H1 (cell line): ENCODE measurements at regions not wholly inside any gene's neighbourhood (a gene's known extent, or its start where the extent isn't known, plus 50 kb on each side); places are given as distances from the start of the nearest gene placed in this dataset.

Experiments used
- CTCF ChIA-PET: fragments of 300-600 bp; sonication (Branson Sonifier 250); formaldehyde crosslinking; loops from one replicate; lab custom pipeline; 2021; ENCODE audit not compliant: partially characterized antibody; lab: Charles Lee
- POLR2A ChIA-PET: fragments of 300-600 bp; sonication (Branson Sonifier 250); formaldehyde crosslinking; loops from one replicate; lab custom pipeline; 2021; ENCODE audit warnings: inconsistent platforms; ENCODE audit not compliant: partially characterized antibody; lab: Charles Lee
- DNase-seq, 2 experiments: peaks; one replicate each; pipeline versions ENCODE4 v3.0.0 to v3.0.0-alpha.2; 2010 to 2022; ENCODE audit warnings: low spot score in 2 of 2, low read depth in 1 of 2, mixed read lengths in 1 of 2
- FAIRE-seq: peaks from 2 replicates; lab custom pipeline; 2011; peaks lifted over from hg19 to GRCh38; lab: Jason Lieb, UNC
- H2AFZ ChIP-seq: 2 replicates; pipeline ENCODE4 v1.8.1; 2012; ENCODE audit warnings: low read length, inconsistent platforms
- H2AK5ac ChIP-seq: 2 replicates; pipeline ENCODE4 v1.6.1; 2013; ENCODE audit warnings: low read depth, low read length
- H2BK120ac ChIP-seq: replicated peaks from 2 replicates; pipeline ENCODE3; 2013; ENCODE audit warnings: low read depth, low read length, inconsistent platforms
- H2BK12ac ChIP-seq: 2 replicates; pipeline ENCODE4 v1.6.1; 2013; ENCODE audit warnings: low read depth, low read length
- H2BK15ac ChIP-seq: 2 replicates; pipeline ENCODE4 v1.6.1; 2013; ENCODE audit warnings: low read length
- H2BK20ac ChIP-seq: 2 replicates; pipeline ENCODE4 v1.6.1; 2013; ENCODE audit warnings: low read length
- H2BK5ac ChIP-seq: 2 replicates; pipeline ENCODE4 v1.6.1; 2013; ENCODE audit warnings: low read depth, low read length
- H3K14ac ChIP-seq: 2 replicates; pipeline ENCODE4 v1.6.1; 2013; ENCODE audit warnings: inconsistent platforms; ENCODE audit not compliant: insufficient read length
- H3K18ac ChIP-seq: 2 replicates; pipeline ENCODE4 v1.6.1; 2013; ENCODE audit warnings: low read length; ENCODE audit errors: extremely low read depth
- H3K23ac ChIP-seq: 2 replicates; pipeline ENCODE4 v1.6.1; 2013; ENCODE audit warnings: inconsistent platforms; ENCODE audit not compliant: insufficient read length
- H3K23me2 ChIP-seq: 2 replicates; pipeline ENCODE4 v1.6.1; 2013; ENCODE audit warnings: low read depth, low read length
- H3K27ac ChIP-seq: 2 replicates; pipeline ENCODE4 v1.6.1; 2011; ENCODE audit warnings: low read depth, low read length, inconsistent platforms
- H3K27me3 ChIP-seq, 4 experiments: replicated peaks in 1 of 4; 1 replicate in 1 of 4; 2 replicates in 3 of 4; pipeline versions ENCODE4 v1.6.1 to v1.8.1; 2011 to 2013; ENCODE audit warnings: low read length in 3 of 4, mild to moderate bottlenecking in 3 of 4, inconsistent platforms in 2 of 4, mixed read lengths in 2 of 4, moderate library complexity in 1 of 4; ENCODE audit not compliant: control insufficient read depth in 3 of 4, insufficient read depth in 3 of 4; ENCODE audit errors: extremely low read depth in 1 of 4
- H3K36me3 ChIP-seq, 4 experiments: 2 replicates each; pipeline versions ENCODE4 v1.6.1 to v1.8.1; 2011 to 2013; ENCODE audit warnings: mild to moderate bottlenecking in 4 of 4, low read length in 3 of 4, moderate library complexity in 2 of 4, control low read depth in 1 of 4, inconsistent platforms in 1 of 4; ENCODE audit not compliant: insufficient read depth in 4 of 4, control insufficient read depth in 2 of 4
- H3K4ac ChIP-seq: replicated peaks from 2 replicates; pipeline ENCODE3; 2013; ENCODE audit warnings: low read length, low read depth, mixed read lengths, inconsistent platforms; ENCODE audit not compliant: insufficient read length
- H3K4me1 ChIP-seq, 4 experiments: replicated peaks in 1 of 4; 1 replicate in 1 of 4; 2 replicates in 3 of 4; pipeline versions ENCODE4 v1.6.1 to v1.8.1; 2011 to 2013; ENCODE audit warnings: low read length in 3 of 4, inconsistent platforms in 2 of 4, mixed read lengths in 1 of 4; ENCODE audit not compliant: insufficient read depth in 4 of 4, control insufficient read depth in 3 of 4
- H3K4me2 ChIP-seq, 2 experiments: 2 replicates each; pipeline versions ENCODE4 v1.6.1 to v1.8.1; 2011 to 2013; ENCODE audit warnings: low read depth in 2 of 2, low read length in 2 of 2, control low read depth in 1 of 2, inconsistent platforms in 1 of 2, mild to moderate bottlenecking in 1 of 2; ENCODE audit not compliant: insufficient read depth in 1 of 2
- H3K4me3 ChIP-seq, 4 experiments: fragments of 200-600, 300-600 bp in 1 of 4; sonication (generic), shearing (Covaris generic), sonication (Bioruptor Twin) in 1 of 4; 2 replicates each; pipeline versions ENCODE4 v1.5.1 to v1.8.1; 2011 to 2016; ENCODE audit warnings: low read length in 4 of 4, low read depth in 3 of 4, control low read depth in 2 of 4, inconsistent platforms in 2 of 4, mild to moderate bottlenecking in 2 of 4, mixed read lengths in 1 of 4, moderate library complexity in 1 of 4; ENCODE audit not compliant: insufficient read depth in 2 of 4; ENCODE audit errors: extremely low read depth in 1 of 4
- H3K56ac ChIP-seq: replicated peaks from 2 replicates; pipeline ENCODE3; 2013; ENCODE audit warnings: low read depth, mild to moderate bottlenecking, mixed read lengths, low read length, inconsistent platforms; ENCODE audit not compliant: insufficient read length
- H3K79me1 ChIP-seq: 2 replicates; pipeline ENCODE4 v1.6.1; 2013; ENCODE audit warnings: low read depth, low read length, control low read depth
- H3K79me2 ChIP-seq, 2 experiments: 2 replicates each; pipeline versions ENCODE4 v1.6.1 to v1.8.1; 2012 to 2013; ENCODE audit warnings: low read length in 2 of 2, mild to moderate bottlenecking in 2 of 2, inconsistent platforms in 1 of 2; ENCODE audit not compliant: insufficient read depth in 2 of 2, control insufficient read depth in 1 of 2
- H3K9ac ChIP-seq, 4 experiments: replicated peaks in 1 of 4; 1 replicate in 1 of 4; 2 replicates in 3 of 4; pipeline versions ENCODE4 v1.6.1 to v1.8.1; 2011 to 2013; ENCODE audit warnings: low read depth in 3 of 4, low read length in 3 of 4, control low read depth in 2 of 4, mild to moderate bottlenecking in 2 of 4, moderate library complexity in 2 of 4, inconsistent platforms in 1 of 4; ENCODE audit errors: extremely low read depth in 1 of 4
- H3K9me3 ChIP-seq, 2 experiments: 2 replicates each; pipeline versions ENCODE4 v1.6.1 to v1.8.1; 2012 to 2013; ENCODE audit warnings: mild to moderate bottlenecking in 2 of 2, moderate library complexity in 2 of 2, control low read depth in 1 of 2, inconsistent platforms in 1 of 2, low read depth in 1 of 2, low read length in 1 of 2, mixed read lengths in 1 of 2; ENCODE audit not compliant: insufficient read depth in 2 of 2
- H4K20me1 ChIP-seq, 2 experiments: replicated peaks in 1 of 2; 2 replicates each; pipeline versions ENCODE3 to v1.8.1; 2011 to 2013; ENCODE audit warnings: inconsistent platforms in 2 of 2, low read length in 2 of 2, mild to moderate bottlenecking in 1 of 2; ENCODE audit not compliant: insufficient read depth in 2 of 2, control insufficient read depth in 1 of 2
- H4K5ac ChIP-seq: 2 replicates; pipeline ENCODE4 v1.6.1; 2013; ENCODE audit warnings: low read length, low read depth, mixed read lengths, inconsistent platforms; ENCODE audit not compliant: insufficient read length
- H4K8ac ChIP-seq: 2 replicates; pipeline ENCODE4 v1.8.0; 2013; ENCODE audit warnings: mild to moderate bottlenecking, moderate library complexity, low read length, inconsistent platforms; ENCODE audit not compliant: insufficient read depth; ENCODE audit errors: extremely low read depth
- H4K91ac ChIP-seq: replicated peaks from 2 replicates; pipeline ENCODE3; 2013; ENCODE audit warnings: low read length, mixed read lengths, inconsistent platforms; ENCODE audit not compliant: insufficient read length
- CEBPB ChIP-seq: IDR thresholded peaks from 2 replicates; pipeline ENCODE4 v1.6.1; 2012; ENCODE audit warnings: low read depth, low read length
- CHD1 ChIP-seq: IDR thresholded peaks from 2 replicates; pipeline ENCODE4 v1.6.1; 2012; ENCODE audit warnings: low read depth, low read length, improper control_type of control experiment
- CTCF ChIP-seq, 3 experiments: IDR thresholded peaks; 1 replicate in 2 of 3; 2 replicates in 1 of 3; pipeline versions ENCODE4 v1.5.1 to v1.6.1; 2011; ENCODE audit warnings: low read length in 3 of 3, mild to moderate bottlenecking in 3 of 3, inconsistent platforms in 2 of 3, low read depth in 1 of 3, moderate library complexity in 1 of 3; ENCODE audit not compliant: insufficient read depth in 1 of 3; ENCODE audit errors: control extremely low read depth in 1 of 3
- HDAC6 ChIP-seq: IDR thresholded peaks from one replicate; pipeline ENCODE4 v1.7.1; 2012; ENCODE audit warnings: low read depth, mild to moderate bottlenecking, inconsistent platforms, low read length, moderate library complexity
- KDM5A ChIP-seq: fragments of 200-600 bp; IDR thresholded peaks from 2 replicates; pipeline ENCODE4 v1.7.1; 2012; ENCODE audit warnings: mild to moderate bottlenecking, low read length, inconsistent platforms, mixed read lengths
- NANOG ChIP-seq: IDR thresholded peaks from 2 replicates; pipeline ENCODE4 v1.6.1; 2011; ENCODE audit warnings: low read length, low read depth, mild to moderate bottlenecking, inconsistent platforms; ENCODE audit not compliant: insufficient read depth, poor library complexity, severe bottlenecking
- RXRA ChIP-seq: IDR thresholded peaks from 2 replicates; pipeline ENCODE4 v1.6.1; 2011; ENCODE audit warnings: low read depth, mild to moderate bottlenecking, low read length, moderate library complexity; ENCODE audit not compliant: insufficient read depth
- SAP30 ChIP-seq: fragments of 300-600 bp; sonication (generic); IDR thresholded peaks from 2 replicates; pipeline ENCODE4 v1.7.1; 2012; ENCODE audit warnings: low read length, moderate library complexity, mild to moderate bottlenecking, inconsistent platforms; ENCODE audit not compliant: insufficient read depth, insufficient replicate concordance
- SIN3A ChIP-seq, 2 experiments: IDR thresholded peaks in 1 of 2; conservative IDR thresholded peaks in 1 of 2; 2 replicates each; pipeline ENCODE4 v1.6.1; 2011 to 2012; ENCODE audit warnings: low read length in 2 of 2, improper control_type of control experiment in 1 of 2, low read depth in 1 of 2, mild to moderate bottlenecking in 1 of 2
- SIRT6 ChIP-seq: IDR thresholded peaks from one replicate; pipeline ENCODE4 v1.7.1; 2012; ENCODE audit warnings: low read length, inconsistent platforms
- WGBS, 2 experiments: shearing (Covaris generic) in 1 of 2; methylation state at CpG; one replicate each; pipeline versions ENCODE4 v1.1.6 to v1.1.7; 2013 to 2015; ENCODE audit warnings: low lambda C conversion rate in 2 of 2, mixed read lengths in 2 of 2, inconsistent platforms in 1 of 2, low coverage in 1 of 2, missing lambda C conversion rate in 1 of 2; ENCODE audit not compliant: insufficient replicate concordance in 2 of 2, insufficient coverage in 1 of 2, insufficient read length in 1 of 2; ENCODE audit errors: extremely low coverage in 1 of 2, missing lambda C conversion rate in 1 of 2; 5-methylcytosine and 5-hydroxymethylcytosine counted together

DNA sequence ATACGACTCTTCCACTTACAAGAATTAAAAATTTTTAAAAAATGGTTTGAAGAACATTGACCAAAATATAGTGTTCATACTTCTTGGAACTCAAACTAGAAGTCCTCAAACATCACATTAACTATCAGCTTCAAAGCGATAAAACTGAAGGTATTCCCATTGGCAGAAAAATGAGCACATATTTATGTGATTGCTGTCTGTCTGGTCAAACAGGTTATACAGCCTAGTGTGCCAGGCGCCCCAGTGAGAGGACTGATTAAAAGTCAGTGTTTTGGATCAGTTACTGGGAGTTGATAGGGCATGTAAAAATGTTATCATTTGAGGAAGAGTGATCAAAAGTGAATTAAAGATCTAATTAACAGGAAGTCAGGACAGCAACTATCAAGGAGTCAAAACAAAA, 738.8 kb downstream of the HDGFL1 start:
- no peak overlapping the region for H4K91ac ChIP-seq
- no peak overlapping the region for H3K18ac ChIP-seq
- no peak overlapping the region for H2AK5ac ChIP-seq
- POLR2A ChIA-PET: no interaction called here
- H4K8ac ChIP-seq: no peak overlapping the region
- no peak overlapping the region for H2BK20ac ChIP-seq
- no peak overlapping the region for H3K27ac ChIP-seq
- H3K23me2 ChIP-seq: no peaks in the 10 kb centered on the region
- WGBS, 2 experiments: 75% methylated on average over 3 of the region's 3 CpGs; no CpG with 5 or more reads in 1 of the 2 experiments
- H3K27me3 ChIP-seq: no peaks in the 10 kb centered on the region
- H2BK120ac ChIP-seq: no peak overlapping the region
- H3K79me1 ChIP-seq: no peaks in the 10 kb centered on the region
- no peak overlapping the region for H4K5ac ChIP-seq
- H2BK12ac ChIP-seq: no peak overlapping the region
- H2BK5ac ChIP-seq: no peak overlapping the region
- H2AFZ ChIP-seq: no peak overlapping the region
- H2BK15ac ChIP-seq: no peak overlapping the region
- no peak overlapping the region for H3K4ac ChIP-seq
- H3K4me3 ChIP-seq: no peak overlapping the region
- no peaks in the 10 kb centered on the region for H3K79me2 ChIP-seq
- no peak overlapping the region for H3K56ac ChIP-seq
- no peak for DNase-seq
- H3K9me3 ChIP-seq: no peaks in the 10 kb centered on the region
- H3K4me2 ChIP-seq: no peak overlapping the region
- no peak for FAIRE-seq
- no peaks in the 10 kb centered on the region for H4K20me1 ChIP-seq
- H3K4me1 ChIP-seq: no peaks in the 10 kb centered on the region
- no peak for TF ChIP-seq RXRA
- TF ChIP-seq SIN3A (conservative IDR thresholded peaks at IDR 0.05 in 1 of 2, IDR thresholded peaks at IDR 0.05 in 1 of 2; ENCODE audit: low read depth in 1 of 2, low read length in 2 of 2): no peak
- no peak for TF ChIP-seq CEBPB
- no peak for TF ChIP-seq HDAC6
- no peak for TF ChIP-seq CTCF (IDR thresholded peaks at IDR 0.05; ENCODE audit: control extremely low read depth in 1 of 3, insufficient read depth in 1 of 3, low read depth in 1 of 3, low read length in 3 of 3)
- TF ChIP-seq SIRT6: no peak
- TF ChIP-seq NANOG: no peak
- TF ChIP-seq SAP30: no peak
- TF ChIP-seq KDM5A: no peak
- TF ChIP-seq CHD1: no peak
- CTCF ChIA-PET: interaction anchor here (0.6 to 1.2 kb wide), 2 partner anchors 8 to 11 kb away, joined by 3 read pairs; no protein-coding TSS in a partner anchor
- no peak overlapping the region for H3K14ac ChIP-seq
- H3K9ac ChIP-seq: no peak overlapping the region
- no peak overlapping the region for H3K23ac ChIP-seq
- H3K36me3 ChIP-seq: no peaks in the 10 kb centered on the region
